GM23338 (cell line): ENCODE measurements at regions not wholly inside any gene's neighbourhood (a gene's known extent, or its start where the extent isn't known, plus 50 kb on each side); places are given as distances from the start of the nearest gene placed in this dataset.

Experiments used
- ATAC-seq: fragments of 200-7000 bp; cut with Tn5 transposase; 3 replicates; pipeline ENCODE4 v1.9.1; 2020
- DNase-seq: peaks from one replicate; pipeline ENCODE4 v3.0.0-alpha.2; 2015; ENCODE audit warnings: low spot score
- H2AFZ ChIP-seq: fragments of 200-600 bp; sonication (generic); 2 replicates; pipeline ENCODE4 v1.8.0; 2016; ENCODE audit warnings: antibody characterized with exemption, mild to moderate bottlenecking, moderate library complexity
- H3F3A ChIP-seq: fragments of 200-600 bp; sonication (generic); replicated peaks from 2 replicates; pipeline ENCODE4 v1.8.0; 2017; ENCODE audit warnings: antibody characterized with exemption, mixed run types, low read depth
- H3K27ac ChIP-seq: fragments of 200-600 bp; sonication (generic); 2 replicates; pipeline ENCODE4 v1.6.1; 2016; ENCODE audit warnings: low read depth
- H3K27me3 ChIP-seq: fragments of 200-600 bp; sonication (generic); 2 replicates; pipeline ENCODE4 v1.8.0; 2016; ENCODE audit warnings: mild to moderate bottlenecking, mixed run types, moderate library complexity; ENCODE audit not compliant: insufficient read depth
- H3K36me3 ChIP-seq: fragments of 200-600 bp; sonication (generic); 2 replicates; pipeline ENCODE4 v1.8.0; 2016; ENCODE audit warnings: mild to moderate bottlenecking; ENCODE audit not compliant: insufficient read depth
- H3K4me1 ChIP-seq: fragments of 200-600 bp; sonication (generic); 2 replicates; pipeline ENCODE4 v1.8.0; 2016; ENCODE audit warnings: mild to moderate bottlenecking, moderate library complexity; ENCODE audit not compliant: insufficient read depth
- H3K4me2 ChIP-seq: fragments of 200-600 bp; sonication (generic); 2 replicates; pipeline ENCODE4 v1.7.1; 2017; ENCODE audit warnings: mixed run types
- H3K4me3 ChIP-seq: fragments of 200-600 bp; sonication (generic); 2 replicates; pipeline ENCODE4 v1.6.1; 2016; ENCODE audit warnings: mixed run types
- H3K79me2 ChIP-seq: fragments of 200-600 bp; sonication (generic); replicated peaks from 2 replicates; pipeline ENCODE4 v1.8.0; 2017; ENCODE audit warnings: mild to moderate bottlenecking; ENCODE audit not compliant: insufficient read depth
- H3K9me2 ChIP-seq: fragments of 200-600 bp; sonication (generic); 2 replicates; pipeline ENCODE4 v1.8.0; 2017; ENCODE audit not compliant: insufficient read depth
- H4K20me1 ChIP-seq: fragments of 200-600 bp; sonication (generic); replicated peaks from 2 replicates; pipeline ENCODE4 v1.8.0; 2017; ENCODE audit warnings: mild to moderate bottlenecking; ENCODE audit not compliant: insufficient read depth
- H3K27ac Mint-ChIP-seq: 2 replicates; pipeline ENCODE4 v1.8.0; 2020; ENCODE audit warnings: inconsistent platforms, mild to moderate bottlenecking, moderate library complexity, mixed read lengths
- H3K27me3 Mint-ChIP-seq: 3 replicates; pipeline ENCODE4 v1.8.0; 2022; ENCODE audit warnings: low read depth, mild to moderate bottlenecking, moderate library complexity, mixed read lengths, inconsistent platforms; ENCODE audit not compliant: insufficient read depth, poor library complexity
- H3K36me3 Mint-ChIP-seq: 3 replicates; pipeline ENCODE4 v1.8.0; 2021; ENCODE audit warnings: low read depth, mild to moderate bottlenecking, inconsistent platforms, moderate library complexity, mixed read lengths
- H3K4me1 Mint-ChIP-seq: 3 replicates; pipeline ENCODE4 v1.8.0; 2020; ENCODE audit warnings: mild to moderate bottlenecking, inconsistent platforms, mixed read lengths
- H3K4me3 Mint-ChIP-seq: 3 replicates; pipeline ENCODE4 v1.8.0; 2021; ENCODE audit warnings: moderate library complexity, mild to moderate bottlenecking, inconsistent platforms, mixed read lengths
- H3K9me3 Mint-ChIP-seq: 3 replicates; pipeline ENCODE4 v1.8.0; 2020; ENCODE audit warnings: moderate library complexity, mild to moderate bottlenecking, inconsistent platforms, mixed read lengths
- CREB1 ChIP-seq: fragments of 250-450 bp; sonication (Bioruptor Pico); IDR thresholded peaks from 2 replicates; pipeline ENCODE4 v1.5.0; 2020; ENCODE audit warnings: low read depth, mild to moderate bottlenecking, moderate library complexity
- EZH2 ChIP-seq: fragments of 200-600 bp; sonication (generic); IDR thresholded peaks from one replicate; pipeline ENCODE4 v1.8.0; 2017; ENCODE audit warnings: antibody characterized with exemption, mild to moderate bottlenecking, low read depth; ENCODE audit not compliant: unreplicated experiment
- EZH2phosphoT487 ChIP-seq: fragments of 200-600 bp; sonication (generic); IDR thresholded peaks from one replicate; pipeline ENCODE4 v1.8.1; 2018; ENCODE audit warnings: antibody characterized with exemption; ENCODE audit not compliant: unreplicated experiment
- JUNB ChIP-seq: IDR thresholded peaks from one replicate; pipeline ENCODE4 v1.6.1; 2016; ENCODE audit warnings: antibody characterized with exemption; ENCODE audit not compliant: unreplicated experiment
- POLR2AphosphoS5 ChIP-seq: IDR thresholded peaks from 2 replicates; pipeline ENCODE4 v1.6.1; 2016; ENCODE audit warnings: antibody characterized with exemption, low read depth
- STAT1 ChIP-seq: IDR thresholded peaks from one replicate; pipeline ENCODE4 v1.6.1; 2016; ENCODE audit warnings: antibody characterized with exemption; ENCODE audit not compliant: unreplicated experiment
- ZNF114 ChIP-seq: fragments of 250-450 bp; sonication (Bioruptor Pico); IDR thresholded peaks from 2 replicates; pipeline ENCODE4 v1.5.0; 2020; ENCODE audit warnings: mild to moderate bottlenecking, moderate library complexity
- ZNF331 ChIP-seq: fragments of 250-450 bp; sonication (Bioruptor Pico); IDR thresholded peaks from 2 replicates; pipeline ENCODE4 v1.5.0; 2020; ENCODE audit warnings: low read depth, mild to moderate bottlenecking, moderate library complexity
- TF ChIP-seq, protein P1 (sequence below): IDR thresholded peaks from 2 replicates; pipeline ENCODE4 v1.6.1; 2016; ENCODE audit warnings: antibody characterized with exemption
- TF ChIP-seq, protein P2 (sequence below): IDR thresholded peaks from one replicate; pipeline ENCODE4 v1.6.1; 2018; ENCODE audit warnings: antibody characterized with exemption; ENCODE audit not compliant: unreplicated experiment
- TF ChIP-seq, protein P3 (sequence below), 2 experiments: fragments of 200-600 bp in 1 of 2; sonication (generic) in 1 of 2; conservative IDR thresholded peaks; 2 replicates each; pipeline versions ENCODE4 v1.5.1 to v1.6.1; 2016 to 2017; ENCODE audit warnings: antibody characterized with exemption in 2 of 2, low read depth in 2 of 2, mild to moderate bottlenecking in 2 of 2, moderate library complexity in 1 of 2
- TF ChIP-seq, protein P4 (sequence below): fragments of 250-450 bp; sonication (Bioruptor Pico); IDR thresholded peaks from 2 replicates; pipeline ENCODE4 v1.5.0; 2020; ENCODE audit warnings: mild to moderate bottlenecking, moderate library complexity

DNA sequence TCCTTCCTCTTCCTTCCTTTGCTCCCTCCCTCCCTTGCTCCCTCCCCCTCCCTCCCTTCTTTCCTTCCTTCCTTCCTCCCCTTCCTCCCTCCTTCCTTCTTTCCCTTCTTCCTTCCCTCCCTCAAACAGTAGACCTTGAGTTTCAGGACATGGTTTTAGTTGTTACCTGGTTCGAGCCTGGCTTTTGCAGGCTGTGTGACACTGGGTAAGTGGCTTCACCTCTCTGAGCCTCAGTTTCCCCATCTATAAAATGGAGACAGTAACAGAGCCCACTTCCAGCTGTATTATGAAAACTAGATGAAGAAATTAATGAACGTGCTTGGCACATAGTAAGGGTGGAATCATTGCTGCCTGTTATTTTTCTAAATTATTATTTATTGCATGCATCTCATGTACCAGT is 171.0 kb upstream of the LHX5 start (continued):
- TF ChIP-seq, protein P1, sequence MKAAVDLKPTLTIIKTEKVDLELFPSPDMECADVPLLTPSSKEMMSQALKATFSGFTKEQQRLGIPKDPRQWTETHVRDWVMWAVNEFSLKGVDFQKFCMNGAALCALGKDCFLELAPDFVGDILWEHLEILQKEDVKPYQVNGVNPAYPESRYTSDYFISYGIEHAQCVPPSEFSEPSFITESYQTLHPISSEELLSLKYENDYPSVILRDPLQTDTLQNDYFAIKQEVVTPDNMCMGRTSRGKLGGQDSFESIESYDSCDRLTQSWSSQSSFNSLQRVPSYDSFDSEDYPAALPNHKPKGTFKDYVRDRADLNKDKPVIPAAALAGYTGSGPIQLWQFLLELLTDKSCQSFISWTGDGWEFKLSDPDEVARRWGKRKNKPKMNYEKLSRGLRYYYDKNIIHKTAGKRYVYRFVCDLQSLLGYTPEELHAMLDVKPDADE: no peak
- TF ChIP-seq EZH2: no peak
- TF ChIP-seq ZNF114: no peak

DNA sequence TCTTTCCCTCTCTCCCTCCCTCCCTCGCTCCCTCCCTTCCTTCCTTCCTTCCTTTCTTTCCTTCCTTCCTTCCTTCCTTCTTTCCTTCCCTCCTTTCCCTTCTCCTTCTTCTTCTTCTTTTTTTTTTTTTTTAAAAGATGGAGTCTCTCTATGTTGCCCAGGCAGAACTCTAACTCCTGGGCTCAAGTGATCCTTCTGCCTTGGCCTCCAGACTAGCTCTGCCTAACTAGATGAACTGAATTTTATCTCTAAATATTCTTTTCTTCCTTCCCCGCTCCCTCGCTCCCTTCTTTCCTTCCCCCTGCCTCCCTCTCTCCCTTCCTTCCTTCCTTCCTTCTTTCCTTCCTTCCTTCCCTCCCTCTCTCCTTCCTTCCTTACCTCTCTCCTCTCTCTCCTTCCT is 170.5 kb upstream of the LHX5 start:
- no peaks in the 10 kb centered on the region for H3K9me2 ChIP-seq
- no peak overlapping the region for H2AFZ ChIP-seq
- H3K4me1 Mint-ChIP-seq: peaks cover 20% of the 10 kb centered on the region
- DNase-seq: no peak
- no peak overlapping the region for H3K27ac Mint-ChIP-seq
- no peak overlapping the region for H3K27ac ChIP-seq
- H3K36me3 Mint-ChIP-seq: no peaks in the 10 kb centered on the region; the same call in 2 of the 3 replicates
- H3K79me2 ChIP-seq: no peaks in the 10 kb centered on the region
- no peak overlapping the region for H3K4me2 ChIP-seq
- H4K20me1 ChIP-seq: no peaks in the 10 kb centered on the region
- H3K4me1 ChIP-seq: peaks cover 10% of the 10 kb centered on the region
- H3K9me3 Mint-ChIP-seq: no peaks in the 10 kb centered on the region; the same call in 1 of the 3 replicates
- no peaks in the 10 kb centered on the region for H3K36me3 ChIP-seq
- no peak overlapping the region for H3K4me3 Mint-ChIP-seq
- H3F3A ChIP-seq: no peaks in the 10 kb centered on the region
- H3K4me3 ChIP-seq: no peak overlapping the region
- no peak for ATAC-seq
- no peaks in the 10 kb centered on the region for H3K27me3 ChIP-seq
- H3K27me3 Mint-ChIP-seq: peaks cover 33% of the 10 kb centered on the region
- TF ChIP-seq ZNF331 (CRISPR knock-in tag) (no peak), EZH2 (no peak), STAT1 (no peak), POLR2AphosphoS5 (no peak), ZNF114 (no peak), EZH2phosphoT487 (no peak), JUNB (no peak), CREB1 (CRISPR knock-in tag) (no peak)
- TF ChIP-seq, protein P1: no peak
- TF ChIP-seq, protein P2, sequence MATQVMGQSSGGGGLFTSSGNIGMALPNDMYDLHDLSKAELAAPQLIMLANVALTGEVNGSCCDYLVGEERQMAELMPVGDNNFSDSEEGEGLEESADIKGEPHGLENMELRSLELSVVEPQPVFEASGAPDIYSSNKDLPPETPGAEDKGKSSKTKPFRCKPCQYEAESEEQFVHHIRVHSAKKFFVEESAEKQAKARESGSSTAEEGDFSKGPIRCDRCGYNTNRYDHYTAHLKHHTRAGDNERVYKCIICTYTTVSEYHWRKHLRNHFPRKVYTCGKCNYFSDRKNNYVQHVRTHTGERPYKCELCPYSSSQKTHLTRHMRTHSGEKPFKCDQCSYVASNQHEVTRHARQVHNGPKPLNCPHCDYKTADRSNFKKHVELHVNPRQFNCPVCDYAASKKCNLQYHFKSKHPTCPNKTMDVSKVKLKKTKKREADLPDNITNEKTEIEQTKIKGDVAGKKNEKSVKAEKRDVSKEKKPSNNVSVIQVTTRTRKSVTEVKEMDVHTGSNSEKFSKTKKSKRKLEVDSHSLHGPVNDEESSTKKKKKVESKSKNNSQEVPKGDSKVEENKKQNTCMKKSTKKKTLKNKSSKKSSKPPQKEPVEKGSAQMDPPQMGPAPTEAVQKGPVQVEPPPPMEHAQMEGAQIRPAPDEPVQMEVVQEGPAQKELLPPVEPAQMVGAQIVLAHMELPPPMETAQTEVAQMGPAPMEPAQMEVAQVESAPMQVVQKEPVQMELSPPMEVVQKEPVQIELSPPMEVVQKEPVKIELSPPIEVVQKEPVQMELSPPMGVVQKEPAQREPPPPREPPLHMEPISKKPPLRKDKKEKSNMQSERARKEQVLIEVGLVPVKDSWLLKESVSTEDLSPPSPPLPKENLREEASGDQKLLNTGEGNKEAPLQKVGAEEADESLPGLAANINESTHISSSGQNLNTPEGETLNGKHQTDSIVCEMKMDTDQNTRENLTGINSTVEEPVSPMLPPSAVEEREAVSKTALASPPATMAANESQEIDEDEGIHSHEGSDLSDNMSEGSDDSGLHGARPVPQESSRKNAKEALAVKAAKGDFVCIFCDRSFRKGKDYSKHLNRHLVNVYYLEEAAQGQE: no peak
- TF ChIP-seq, protein P3, sequence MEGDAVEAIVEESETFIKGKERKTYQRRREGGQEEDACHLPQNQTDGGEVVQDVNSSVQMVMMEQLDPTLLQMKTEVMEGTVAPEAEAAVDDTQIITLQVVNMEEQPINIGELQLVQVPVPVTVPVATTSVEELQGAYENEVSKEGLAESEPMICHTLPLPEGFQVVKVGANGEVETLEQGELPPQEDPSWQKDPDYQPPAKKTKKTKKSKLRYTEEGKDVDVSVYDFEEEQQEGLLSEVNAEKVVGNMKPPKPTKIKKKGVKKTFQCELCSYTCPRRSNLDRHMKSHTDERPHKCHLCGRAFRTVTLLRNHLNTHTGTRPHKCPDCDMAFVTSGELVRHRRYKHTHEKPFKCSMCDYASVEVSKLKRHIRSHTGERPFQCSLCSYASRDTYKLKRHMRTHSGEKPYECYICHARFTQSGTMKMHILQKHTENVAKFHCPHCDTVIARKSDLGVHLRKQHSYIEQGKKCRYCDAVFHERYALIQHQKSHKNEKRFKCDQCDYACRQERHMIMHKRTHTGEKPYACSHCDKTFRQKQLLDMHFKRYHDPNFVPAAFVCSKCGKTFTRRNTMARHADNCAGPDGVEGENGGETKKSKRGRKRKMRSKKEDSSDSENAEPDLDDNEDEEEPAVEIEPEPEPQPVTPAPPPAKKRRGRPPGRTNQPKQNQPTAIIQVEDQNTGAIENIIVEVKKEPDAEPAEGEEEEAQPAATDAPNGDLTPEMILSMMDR (conservative IDR thresholded peaks at IDR 0.05; ENCODE audit: low read depth in 2 of 2): no peak
- TF ChIP-seq, protein P4, sequence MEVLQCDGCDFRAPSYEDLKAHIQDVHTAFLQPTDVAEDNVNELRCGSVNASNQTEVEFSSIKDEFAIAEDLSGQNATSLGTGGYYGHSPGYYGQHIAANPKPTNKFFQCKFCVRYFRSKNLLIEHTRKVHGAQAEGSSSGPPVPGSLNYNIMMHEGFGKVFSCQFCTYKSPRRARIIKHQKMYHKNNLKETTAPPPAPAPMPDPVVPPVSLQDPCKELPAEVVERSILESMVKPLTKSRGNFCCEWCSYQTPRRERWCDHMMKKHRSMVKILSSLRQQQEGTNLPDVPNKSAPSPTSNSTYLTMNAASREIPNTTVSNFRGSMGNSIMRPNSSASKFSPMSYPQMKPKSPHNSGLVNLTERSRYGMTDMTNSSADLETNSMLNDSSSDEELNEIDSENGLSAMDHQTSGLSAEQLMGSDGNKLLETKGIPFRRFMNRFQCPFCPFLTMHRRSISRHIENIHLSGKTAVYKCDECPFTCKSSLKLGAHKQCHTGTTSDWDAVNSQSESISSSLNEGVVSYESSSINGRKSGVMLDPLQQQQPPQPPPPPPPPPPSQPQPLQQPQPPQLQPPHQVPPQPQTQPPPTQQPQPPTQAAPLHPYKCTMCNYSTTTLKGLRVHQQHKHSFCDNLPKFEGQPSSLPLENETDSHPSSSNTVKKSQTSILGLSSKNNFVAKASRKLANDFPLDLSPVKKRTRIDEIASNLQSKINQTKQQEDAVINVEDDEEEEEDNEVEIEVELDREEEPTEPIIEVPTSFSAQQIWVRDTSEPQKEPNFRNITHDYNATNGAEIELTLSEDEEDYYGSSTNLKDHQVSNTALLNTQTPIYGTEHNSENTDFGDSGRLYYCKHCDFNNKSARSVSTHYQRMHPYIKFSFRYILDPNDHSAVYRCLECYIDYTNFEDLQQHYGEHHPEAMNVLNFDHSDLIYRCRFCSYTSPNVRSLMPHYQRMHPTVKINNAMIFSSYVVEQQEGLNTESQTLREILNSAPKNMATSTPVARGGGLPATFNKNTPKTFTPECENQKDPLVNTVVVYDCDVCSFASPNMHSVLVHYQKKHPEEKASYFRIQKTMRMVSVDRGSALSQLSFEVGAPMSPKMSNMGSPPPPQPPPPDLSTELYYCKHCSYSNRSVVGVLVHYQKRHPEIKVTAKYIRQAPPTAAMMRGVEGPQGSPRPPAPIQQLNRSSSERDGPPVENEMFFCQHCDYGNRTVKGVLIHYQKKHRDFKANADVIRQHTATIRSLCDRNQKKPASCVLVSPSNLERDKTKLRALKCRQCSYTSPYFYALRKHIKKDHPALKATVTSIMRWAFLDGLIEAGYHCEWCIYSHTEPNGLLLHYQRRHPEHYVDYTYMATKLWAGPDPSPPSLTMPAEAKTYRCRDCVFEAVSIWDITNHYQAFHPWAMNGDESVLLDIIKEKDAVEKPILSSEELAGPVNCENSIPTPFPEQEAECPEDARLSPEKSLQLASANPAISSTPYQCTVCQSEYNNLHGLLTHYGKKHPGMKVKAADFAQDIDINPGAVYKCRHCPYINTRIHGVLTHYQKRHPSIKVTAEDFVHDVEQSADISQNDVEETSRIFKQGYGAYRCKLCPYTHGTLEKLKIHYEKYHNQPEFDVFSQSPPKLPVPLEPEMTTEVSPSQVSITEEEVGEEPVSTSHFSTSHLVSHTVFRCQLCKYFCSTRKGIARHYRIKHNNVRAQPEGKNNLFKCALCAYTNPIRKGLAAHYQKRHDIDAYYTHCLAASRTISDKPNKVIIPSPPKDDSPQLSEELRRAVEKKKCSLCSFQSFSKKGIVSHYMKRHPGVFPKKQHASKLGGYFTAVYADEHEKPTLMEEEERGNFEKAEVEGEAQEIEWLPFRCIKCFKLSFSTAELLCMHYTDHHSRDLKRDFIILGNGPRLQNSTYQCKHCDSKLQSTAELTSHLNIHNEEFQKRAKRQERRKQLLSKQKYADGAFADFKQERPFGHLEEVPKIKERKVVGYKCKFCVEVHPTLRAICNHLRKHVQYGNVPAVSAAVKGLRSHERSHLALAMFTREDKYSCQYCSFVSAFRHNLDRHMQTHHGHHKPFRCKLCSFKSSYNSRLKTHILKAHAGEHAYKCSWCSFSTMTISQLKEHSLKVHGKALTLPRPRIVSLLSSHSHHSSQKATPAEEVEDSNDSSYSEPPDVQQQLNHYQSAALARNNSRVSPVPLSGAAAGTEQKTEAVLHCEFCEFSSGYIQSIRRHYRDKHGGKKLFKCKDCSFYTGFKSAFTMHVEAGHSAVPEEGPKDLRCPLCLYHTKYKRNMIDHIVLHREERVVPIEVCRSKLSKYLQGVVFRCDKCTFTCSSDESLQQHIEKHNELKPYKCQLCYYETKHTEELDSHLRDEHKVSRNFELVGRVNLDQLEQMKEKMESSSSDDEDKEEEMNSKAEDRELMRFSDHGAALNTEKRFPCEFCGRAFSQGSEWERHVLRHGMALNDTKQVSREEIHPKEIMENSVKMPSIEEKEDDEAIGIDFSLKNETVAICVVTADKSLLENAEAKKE (CRISPR knock-in tag): no peak
